Pancreas (tissue), 10 donors: ENCODE measurements at regions not wholly inside any gene's neighbourhood (a gene's known extent, or its start where the extent isn't known, plus 50 kb on each side); places are given as distances from the start of the nearest gene placed in this dataset.

ENCODE experiments used
- ATAC-seq, 4 donors: fragments of 200-7000 bp; cut with Tn5 transposase; one replicate each; pipeline versions ENCODE4 v1.8.0 to v1.9.1; 2020; ENCODE audit warnings: mild to moderate bottlenecking in 4 of 4, moderate library complexity in 4 of 4
- DNase-seq, 6 donors: peaks; one replicate each; pipeline ENCODE4 v3.0.0-alpha.2; 2020
- FAIRE-seq: peaks from 2 replicates; lab custom pipeline; 2012; peaks lifted over from hg19 to GRCh38; lab: Jason Lieb, UNC
- H3K27ac ChIP-seq, 4 donors: fragments of 200-600 bp; sonication (generic); 1 replicate in 3 of 4; 2 replicates in 1 of 4; pipeline versions ENCODE4 v1.5.0 to v1.8.0; 2020
- H3K27me3 ChIP-seq, 4 donors: fragments of 200-600 bp; one replicate each; pipeline ENCODE4 v1.8.0; 2021
- H3K36me3 ChIP-seq, 3 donors: fragments of 200-600 bp; sonication (generic) in 1 of 3; one replicate each; pipeline versions ENCODE4 v1.5.0 to v1.8.0; 2020 to 2021
- H3K4me1 ChIP-seq, 3 donors: fragments of 200-600 bp; one replicate each; pipeline ENCODE4 v1.8.0; 2021
- H3K4me3 ChIP-seq, 4 donors: fragments of 200-600 bp; sonication (generic) in 2 of 4; one replicate each; pipeline versions ENCODE4 v1.5.0 to v1.8.0; 2020 to 2021
- H3K9me3 ChIP-seq, 4 donors: fragments of 200-600 bp; one replicate each; pipeline ENCODE4 v1.8.0; 2021
- WGBS, 2 donors: extraction: QIAGEN DNeasy Blood & Tissue Kit; methylation state at CpG; one replicate each; pipeline ENCODE4 v1.1.7; 2013; 5-methylcytosine and 5-hydroxymethylcytosine counted together
- intact Hi-C, 3 donors: fragments of 100-400 bp; cut with DNase I; formaldehyde crosslinking; loops; one replicate each; pipeline versions ENCODE4 v1.11.1 to v1.14.2; 2022
- TF ChIP-seq, protein P1 (sequence below), 4 donors: fragments of 200-600 bp; sonication (generic) in 3 of 4; IDR thresholded peaks; one replicate each; pipeline versions ENCODE4 v1.5.0 to v1.8.0; 2021; ENCODE audit warnings: antibody characterized with exemption in 4 of 4
- donor health status: healthy with polysubstance abuse.
- donor health status: DM: no; HTN: no; CAD: no; lungs with moderate emphysema.
- donor health status: DM: no; HTN: no; CAD: no.
- donor health status: control.
- donor health status: control.
- donor health status: Bipolar disorder and iron deficiency.
- donor health status: DM: yes; HTN: yes; CAD: no.
- donor health status: DM: no; HTN: no; CAD: no.
- donor health status: DM: no; HTN: no; CAD: no.
- donor health status: DM: yes; HTN: yes; CAD: no.

GRCh38 chr7:156021471-156021870, 209.2 kb upstream of the SHH start:
- intact Hi-C loops: no loop called here
- Histone ChIP-seq H3K27me3 (no peaks in the 10 kb centered on the region), H3K9me3 (no peaks in the 10 kb centered on the region), H3K27ac (no peak overlapping the region), H3K4me1 (no peaks in the 10 kb centered on the region), H3K36me3 (no peaks in the 10 kb centered on the region), H3K4me3 (no peak overlapping the region)
- DNase-seq: no peak
- 75 to 79% methylated on average over 9 of the region's 9 CpGs for WGBS, 2 donors
- no peak for FAIRE-seq
- ATAC-seq: no peak
- TF ChIP-seq, protein P1, sequence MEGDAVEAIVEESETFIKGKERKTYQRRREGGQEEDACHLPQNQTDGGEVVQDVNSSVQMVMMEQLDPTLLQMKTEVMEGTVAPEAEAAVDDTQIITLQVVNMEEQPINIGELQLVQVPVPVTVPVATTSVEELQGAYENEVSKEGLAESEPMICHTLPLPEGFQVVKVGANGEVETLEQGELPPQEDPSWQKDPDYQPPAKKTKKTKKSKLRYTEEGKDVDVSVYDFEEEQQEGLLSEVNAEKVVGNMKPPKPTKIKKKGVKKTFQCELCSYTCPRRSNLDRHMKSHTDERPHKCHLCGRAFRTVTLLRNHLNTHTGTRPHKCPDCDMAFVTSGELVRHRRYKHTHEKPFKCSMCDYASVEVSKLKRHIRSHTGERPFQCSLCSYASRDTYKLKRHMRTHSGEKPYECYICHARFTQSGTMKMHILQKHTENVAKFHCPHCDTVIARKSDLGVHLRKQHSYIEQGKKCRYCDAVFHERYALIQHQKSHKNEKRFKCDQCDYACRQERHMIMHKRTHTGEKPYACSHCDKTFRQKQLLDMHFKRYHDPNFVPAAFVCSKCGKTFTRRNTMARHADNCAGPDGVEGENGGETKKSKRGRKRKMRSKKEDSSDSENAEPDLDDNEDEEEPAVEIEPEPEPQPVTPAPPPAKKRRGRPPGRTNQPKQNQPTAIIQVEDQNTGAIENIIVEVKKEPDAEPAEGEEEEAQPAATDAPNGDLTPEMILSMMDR (IDR thresholded peaks at IDR 0.05): no peak

GRCh38 chr7:156020566-156020965, 208.3 kb upstream of the SHH start:
- H3K27ac ChIP-seq: no peak overlapping the region
- H3K36me3 ChIP-seq: no peaks in the 10 kb centered on the region
- H3K27me3 ChIP-seq: no peaks in the 10 kb centered on the region
- no peak overlapping the region for H3K4me3 ChIP-seq
- DNase-seq (no peak), FAIRE-seq (no peak), ATAC-seq (no peak)
- no peaks in the 10 kb centered on the region for H3K4me1 ChIP-seq
- WGBS, 2 donors: 57 to 59% methylated on average over 5 of the region's 5 CpGs
- TF ChIP-seq, protein P1 (IDR thresholded peaks at IDR 0.05): no peak
- intact Hi-C loops: no loop called here
- H3K9me3 ChIP-seq: no peaks in the 10 kb centered on the region

DNA sequence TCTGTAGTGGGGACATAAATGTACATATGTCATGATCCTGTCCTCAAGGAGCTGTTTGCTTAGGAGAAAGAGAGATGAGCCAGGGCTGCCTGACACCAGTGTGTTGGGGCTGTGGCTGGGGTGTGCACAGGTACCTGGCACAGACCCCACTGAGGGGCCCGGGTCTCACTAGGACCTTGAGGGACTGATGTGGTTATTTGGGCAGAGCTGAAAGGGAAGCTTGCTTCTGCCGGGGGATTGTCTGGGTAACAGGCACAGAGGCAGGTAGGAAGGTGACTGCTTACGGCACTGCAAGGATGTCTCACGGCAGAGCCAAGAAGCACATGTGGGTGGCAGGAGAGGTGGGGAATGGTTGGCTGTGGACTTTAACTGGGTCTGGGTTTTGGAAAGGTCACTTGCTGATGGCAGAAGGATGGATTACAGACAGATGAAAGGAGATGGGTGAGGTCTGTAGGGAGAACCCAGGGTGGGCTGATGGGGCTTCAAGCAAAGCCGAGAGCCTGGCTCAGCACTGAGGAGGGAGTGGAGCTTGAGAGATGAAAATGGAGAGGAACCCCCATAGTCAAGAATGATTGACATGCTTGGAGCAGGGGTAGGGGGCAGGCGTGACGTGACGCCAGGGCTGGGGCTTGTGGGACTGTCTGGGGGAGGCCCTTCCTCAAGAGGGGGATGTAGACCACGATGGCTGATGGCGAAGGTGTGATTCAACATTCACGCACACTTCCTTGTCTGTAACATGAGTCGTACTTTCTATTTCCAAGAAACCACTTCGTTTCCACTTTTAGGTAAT, 207.7 kb upstream of the SHH start:
- intact Hi-C loops: no loop called here
- no peak for DNase-seq
- 75 to 83% methylated on average over 13 of the region's 13 CpGs for WGBS, 2 donors
- no peaks in the 10 kb centered on the region for H3K27me3 ChIP-seq
- no peaks in the 10 kb centered on the region for H3K4me1 ChIP-seq
- FAIRE-seq: no peak
- TF ChIP-seq, protein P1 (IDR thresholded peaks at IDR 0.05): no peak
- no peak for ATAC-seq
- H3K4me3 ChIP-seq: no peak overlapping the region
- H3K9me3 ChIP-seq: no peaks in the 10 kb centered on the region
- no peaks in the 10 kb centered on the region for H3K36me3 ChIP-seq
- no peak overlapping the region for H3K27ac ChIP-seq

GRCh38 chr7:156019308-156019707, 207.0 kb upstream of the SHH start:
- ATAC-seq (no peak), DNase-seq (no peak), FAIRE-seq (no peak)
- no peak overlapping the region for H3K4me3 ChIP-seq
- H3K9me3 ChIP-seq: no peaks in the 10 kb centered on the region
- H3K36me3 ChIP-seq: no peaks in the 10 kb centered on the region
- H3K27me3 ChIP-seq: no peaks in the 10 kb centered on the region
- H3K27ac ChIP-seq: no peak overlapping the region
- TF ChIP-seq, protein P1 (IDR thresholded peaks at IDR 0.05): no peak
- H3K4me1 ChIP-seq: no peaks in the 10 kb centered on the region
- intact Hi-C loops: no loop called here
- WGBS, 2 donors: 86% methylated on average over 7 of the region's 7 CpGs
